HFFc6 (cell line): ENCODE measurements at regions not wholly inside any gene's neighbourhood (a gene's known extent, or its start where the extent isn't known, plus 50 kb on each side); places are given as distances from the start of the nearest gene placed in this dataset.

Experiments
- DNase-seq: peaks from one replicate; pipeline ENCODE4 v3.0.0-alpha.2; 2018
- H3K27ac Mint-ChIP-seq: 2 replicates; pipeline ENCODE4 v1.8.0; 2020; ENCODE audit warnings: mild to moderate bottlenecking, mixed read lengths
- H3K27me3 Mint-ChIP-seq: 2 replicates; pipeline ENCODE4 v1.8.0; 2021; ENCODE audit warnings: mild to moderate bottlenecking, moderate library complexity, mixed read lengths; ENCODE audit not compliant: insufficient read depth
- H3K36me3 Mint-ChIP-seq: 2 replicates; pipeline ENCODE4 v1.8.0; 2021; ENCODE audit warnings: low read depth, mixed read lengths
- H3K4me1 Mint-ChIP-seq: 2 replicates; pipeline ENCODE4 v1.8.0; 2020; ENCODE audit warnings: low read depth, mixed read lengths
- H3K4me3 Mint-ChIP-seq: 2 replicates; pipeline ENCODE4 v1.8.0; 2020; ENCODE audit warnings: mild to moderate bottlenecking, moderate library complexity, mixed read lengths
- H3K9me3 Mint-ChIP-seq: 2 replicates; pipeline ENCODE4 v1.8.0; 2020; ENCODE audit warnings: mild to moderate bottlenecking, mixed read lengths
- TF ChIP-seq, protein P1 (sequence below): fragments of 200-600 bp; sonication (generic); IDR thresholded peaks from 2 replicates; pipeline ENCODE4 v1.5.0; 2021; ENCODE audit warnings: antibody characterized with exemption, mild to moderate bottlenecking

DNA sequence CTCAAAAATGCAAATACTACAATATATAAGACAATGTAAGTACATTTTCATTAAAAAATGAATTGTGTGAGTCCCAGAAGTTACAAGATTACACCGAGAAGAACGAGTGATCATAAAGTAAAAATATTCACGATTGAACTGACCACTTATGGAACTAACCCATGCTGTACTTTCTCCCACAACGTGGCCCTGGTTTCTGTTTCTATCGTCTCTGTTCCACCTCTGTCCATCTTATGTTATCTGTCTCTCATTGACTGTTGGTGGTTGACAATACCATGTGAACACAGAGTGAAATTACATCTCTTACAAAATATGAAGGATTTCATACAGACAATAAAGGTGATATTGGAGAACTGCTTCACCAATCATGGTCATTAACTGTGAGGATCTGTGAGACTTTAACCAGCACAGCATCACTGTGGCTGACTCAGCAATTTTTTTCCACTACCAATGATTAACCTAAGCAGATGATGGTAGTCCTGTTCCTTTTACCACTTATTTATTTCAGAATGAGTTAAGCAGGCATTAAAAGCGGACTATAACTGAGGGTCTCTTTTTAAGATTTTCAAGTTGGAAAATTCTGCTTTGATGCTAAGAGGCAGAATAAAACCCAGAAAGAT lies 165.1 kb downstream of the TGFB2 start:
- no peak overlapping the region for H3K27ac Mint-ChIP-seq
- H3K4me3 Mint-ChIP-seq = no peak overlapping the region

DNA sequence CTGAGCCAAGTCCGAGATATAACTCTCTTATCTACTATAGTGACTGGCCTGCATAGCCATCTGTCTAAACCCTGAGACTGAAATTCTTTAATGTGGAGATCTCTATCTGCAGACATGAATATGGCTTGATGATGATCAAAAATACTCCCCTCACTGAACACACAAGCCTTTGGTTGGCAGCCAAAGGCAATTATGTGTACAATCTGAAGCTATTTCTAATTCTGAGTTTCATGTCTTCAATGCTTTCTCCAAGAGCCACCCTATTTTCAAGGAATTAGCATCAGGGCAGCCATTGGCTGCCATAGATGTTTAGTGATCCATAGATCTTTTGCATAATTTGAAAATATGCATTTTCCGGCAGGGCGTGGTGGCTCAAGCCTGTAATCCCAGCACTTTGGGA lies 168.2 kb downstream of the TGFB2 start:
- peaks cover 4% of the 10 kb centered on the region for H3K36me3 Mint-ChIP-seq
- TF ChIP-seq, protein P1, sequence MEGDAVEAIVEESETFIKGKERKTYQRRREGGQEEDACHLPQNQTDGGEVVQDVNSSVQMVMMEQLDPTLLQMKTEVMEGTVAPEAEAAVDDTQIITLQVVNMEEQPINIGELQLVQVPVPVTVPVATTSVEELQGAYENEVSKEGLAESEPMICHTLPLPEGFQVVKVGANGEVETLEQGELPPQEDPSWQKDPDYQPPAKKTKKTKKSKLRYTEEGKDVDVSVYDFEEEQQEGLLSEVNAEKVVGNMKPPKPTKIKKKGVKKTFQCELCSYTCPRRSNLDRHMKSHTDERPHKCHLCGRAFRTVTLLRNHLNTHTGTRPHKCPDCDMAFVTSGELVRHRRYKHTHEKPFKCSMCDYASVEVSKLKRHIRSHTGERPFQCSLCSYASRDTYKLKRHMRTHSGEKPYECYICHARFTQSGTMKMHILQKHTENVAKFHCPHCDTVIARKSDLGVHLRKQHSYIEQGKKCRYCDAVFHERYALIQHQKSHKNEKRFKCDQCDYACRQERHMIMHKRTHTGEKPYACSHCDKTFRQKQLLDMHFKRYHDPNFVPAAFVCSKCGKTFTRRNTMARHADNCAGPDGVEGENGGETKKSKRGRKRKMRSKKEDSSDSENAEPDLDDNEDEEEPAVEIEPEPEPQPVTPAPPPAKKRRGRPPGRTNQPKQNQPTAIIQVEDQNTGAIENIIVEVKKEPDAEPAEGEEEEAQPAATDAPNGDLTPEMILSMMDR = no peak
- peaks cover 6% of the 10 kb centered on the region for H3K9me3 Mint-ChIP-seq
- no peak for DNase-seq
- no peak overlapping the region for H3K4me3 Mint-ChIP-seq
- no peaks in the 10 kb centered on the region; the same call in 1 of the 2 replicates for H3K27me3 Mint-ChIP-seq
- peaks cover 6% of the 10 kb centered on the region for H3K4me1 Mint-ChIP-seq
- no peak overlapping the region for H3K27ac Mint-ChIP-seq

More for the DNA sequence above, 165.1 kb downstream of the TGFB2 start:
- Mint-ChIP-seq H3K36me3 (peaks cover 22% of the 10 kb centered on the region), H3K9me3 (peaks cover 24% of the 10 kb centered on the region), H3K4me1 (no peaks in the 10 kb centered on the region; the same call in 1 of the 2 replicates), H3K27me3 (no peaks in the 10 kb centered on the region)
- TF ChIP-seq, protein P1 = no peak
- DNase-seq = no peak

DNA sequence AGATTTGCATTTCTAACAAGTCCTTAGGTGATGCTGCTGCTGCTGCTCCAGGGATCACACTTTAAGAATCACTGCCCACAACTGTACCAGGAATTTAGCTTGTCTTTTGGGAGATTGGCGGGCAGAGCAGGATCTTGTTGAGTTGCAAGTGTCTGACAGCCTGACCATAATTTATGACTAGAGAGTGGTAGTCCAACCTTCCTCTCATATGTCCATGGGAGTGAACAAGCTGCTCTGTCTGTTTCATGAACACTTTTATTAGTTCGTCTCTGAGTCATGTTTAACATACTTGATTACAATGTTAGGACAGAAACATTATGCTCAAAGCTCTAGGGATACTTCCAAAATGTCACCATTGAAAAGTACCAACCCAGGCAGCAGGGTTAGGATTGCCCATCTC lies 169.6 kb downstream of the TGFB2 start:
- no peak overlapping the region for H3K4me3 Mint-ChIP-seq
- H3K27ac Mint-ChIP-seq = no peak overlapping the region
- no peaks in the 10 kb centered on the region for H3K9me3 Mint-ChIP-seq
- TF ChIP-seq, protein P1 = no peak
- DNase-seq = no peak
- H3K27me3 Mint-ChIP-seq = peaks cover 6% of the 10 kb centered on the region
- no peaks in the 10 kb centered on the region; the same call in 1 of the 2 replicates for H3K36me3 Mint-ChIP-seq
- peaks cover 6% of the 10 kb centered on the region for H3K4me1 Mint-ChIP-seq

DNA sequence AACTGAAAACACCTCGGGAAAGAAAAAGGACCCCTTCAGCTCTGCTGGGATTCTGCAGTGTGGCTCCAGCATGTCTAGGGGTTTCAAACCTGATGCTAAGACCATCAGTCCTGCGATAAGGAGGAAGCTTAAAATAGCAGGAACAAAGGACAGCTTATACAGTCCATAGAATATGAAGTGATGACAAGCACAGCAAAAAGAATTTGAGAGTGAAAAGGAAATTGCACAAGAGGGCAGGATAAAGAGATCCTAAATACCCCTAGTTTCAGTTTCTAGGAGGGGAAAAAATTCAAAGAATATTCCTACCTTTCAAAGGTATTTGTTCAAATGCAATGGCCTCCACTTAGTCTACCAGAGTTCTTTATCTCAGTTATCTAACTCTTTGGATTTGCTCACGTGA lies 171.4 kb downstream of the TGFB2 start:
- H3K36me3 Mint-ChIP-seq = no peaks in the 10 kb centered on the region; the same call in 1 of the 2 replicates
- no peak overlapping the region for H3K27ac Mint-ChIP-seq
- H3K4me3 Mint-ChIP-seq = no peak overlapping the region
- H3K27me3 Mint-ChIP-seq = peaks cover 8% of the 10 kb centered on the region
- TF ChIP-seq, protein P1 = no peak
- no peaks in the 10 kb centered on the region for H3K9me3 Mint-ChIP-seq
- DNase-seq = no peak
- peaks cover 6% of the 10 kb centered on the region for H3K4me1 Mint-ChIP-seq

DNA sequence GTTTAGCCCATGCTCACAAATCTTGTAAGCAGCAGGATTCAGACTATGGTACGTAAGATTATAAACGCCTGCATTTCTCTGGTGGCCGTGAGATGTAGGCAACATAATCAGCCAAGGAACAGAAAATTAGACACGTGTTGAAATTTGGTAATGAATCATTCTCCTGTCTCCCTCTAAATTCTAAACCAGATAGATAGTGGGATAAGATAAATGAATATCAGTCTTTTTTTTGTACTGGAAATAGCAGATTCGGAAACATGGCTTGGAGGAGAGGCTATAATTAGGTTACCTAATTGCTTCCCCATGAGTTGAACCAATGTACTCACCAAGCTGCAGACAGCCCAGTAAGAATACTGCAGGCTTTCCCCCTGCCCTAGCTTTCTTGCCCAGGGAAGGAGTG lies 172.3 kb downstream of the TGFB2 start:
- DNase-seq = no peak
- H3K27me3 Mint-ChIP-seq = peaks cover 8% of the 10 kb centered on the region

More for the DNA sequence above, 172.3 kb downstream of the TGFB2 start:
- Mint-ChIP-seq H3K4me3 (no peak overlapping the region), H3K4me1 (peaks cover 6% of the 10 kb centered on the region), H3K27ac (no peak overlapping the region), H3K9me3 (no peaks in the 10 kb centered on the region), H3K36me3 (no peaks in the 10 kb centered on the region; the same call in 1 of the 2 replicates)
- TF ChIP-seq, protein P1 = no peak
